Naive thymus-derived CD4-positive, alpha-beta T cell (primary cell): ENCODE measurements at regions not wholly inside any gene's neighbourhood (a gene's known extent, or its start where the extent isn't known, plus 50 kb on each side); places are given as distances from the start of the nearest gene placed in this dataset.

ENCODE experiments used
- ATAC-seq: fragments of 150-1000 bp; cut with Tn5 transposase; 2 replicates; pipeline ENCODE4 v1.10.0; 2021; ENCODE audit warnings: mild to moderate bottlenecking, moderate library complexity
- CTCF ChIA-PET: fragments of 350-600 bp; sonication (Branson Sonifier 250); formaldehyde crosslinking; loops from one replicate; lab custom pipeline; 2021; ENCODE audit warnings: antibody characterized with exemption; lab: Charles Lee
- POLR2A ChIA-PET: fragments of 350-600 bp; sonication (Branson Sonifier 250); formaldehyde crosslinking; loops from one replicate; lab custom pipeline; 2021; ENCODE audit warnings: antibody characterized with exemption, inconsistent platforms; lab: Charles Lee
- DNase-seq, 9 donors: peaks; one replicate each; pipeline versions ENCODE4 v3.0.0 to v3.0.0-alpha.2; 2020 to 2022; ENCODE audit warnings: mixed read lengths in 1 of 9
- H3K27ac ChIP-seq: one replicate; pipeline ENCODE4 v1.7.0; 2013; ENCODE audit warnings: mild to moderate bottlenecking, low read depth, low read length, moderate library complexity
- H3K27me3 ChIP-seq, 2 donors: one replicate each; pipeline ENCODE4 v1.7.0; 2013; ENCODE audit warnings: low read length in 2 of 2, mild to moderate bottlenecking in 2 of 2, moderate library complexity in 2 of 2; ENCODE audit not compliant: control insufficient read depth in 2 of 2, insufficient read depth in 2 of 2
- H3K36me3 ChIP-seq, 3 experiments: 1 replicate in 2 of 3; 2 replicates in 1 of 3; pipeline ENCODE4 v1.7.0; 2013; ENCODE audit warnings: low read length in 3 of 3, mild to moderate bottlenecking in 3 of 3, moderate library complexity in 1 of 3; ENCODE audit not compliant: insufficient read depth in 3 of 3, control insufficient read depth in 2 of 3
- H3K4me1 ChIP-seq, 2 donors: one replicate each; pipeline ENCODE4 v1.7.0; 2013; ENCODE audit warnings: low read length in 2 of 2, mild to moderate bottlenecking in 2 of 2, moderate library complexity in 1 of 2; ENCODE audit not compliant: control insufficient read depth in 2 of 2, insufficient read depth in 2 of 2
- H3K4me3 ChIP-seq: 2 replicates; pipeline ENCODE4 v1.7.0; 2013; ENCODE audit warnings: mild to moderate bottlenecking, low read length
- H3K9me3 ChIP-seq, 3 experiments: 1 replicate in 2 of 3; 2 replicates in 1 of 3; pipeline ENCODE4 v1.7.0; 2013; ENCODE audit warnings: low read length in 3 of 3; ENCODE audit not compliant: control insufficient read depth in 2 of 3
- H3K27ac Mint-ChIP-seq, 9 donors: one replicate each; pipeline ENCODE4 v1.8.0; 2020 to 2022; ENCODE audit warnings: mixed read lengths in 9 of 9, mild to moderate bottlenecking in 8 of 9, moderate library complexity in 5 of 9, inconsistent platforms in 2 of 9
- H3K27me3 Mint-ChIP-seq, 5 donors: one replicate each; pipeline ENCODE4 v1.8.0; 2021 to 2022; ENCODE audit warnings: mixed read lengths in 5 of 5, mild to moderate bottlenecking in 1 of 5
- H3K36me3 Mint-ChIP-seq, 5 donors: one replicate each; pipeline ENCODE4 v1.8.0; 2020 to 2022; ENCODE audit warnings: mixed read lengths in 5 of 5, mild to moderate bottlenecking in 3 of 5, inconsistent platforms in 1 of 5
- H3K4me1 Mint-ChIP-seq, 7 donors: one replicate each; pipeline ENCODE4 v1.8.0; 2020 to 2022; ENCODE audit warnings: mixed read lengths in 7 of 7, mild to moderate bottlenecking in 3 of 7, inconsistent platforms in 1 of 7
- H3K4me3 Mint-ChIP-seq, 10 donors: one replicate each; pipeline ENCODE4 v1.8.0; 2020 to 2022; ENCODE audit warnings: mild to moderate bottlenecking in 10 of 10, mixed read lengths in 10 of 10, moderate library complexity in 6 of 10, inconsistent platforms in 2 of 10
- H3K9me3 Mint-ChIP-seq, 11 donors: one replicate each; pipeline ENCODE4 v1.8.0; 2020 to 2022; ENCODE audit warnings: mixed read lengths in 11 of 11, mild to moderate bottlenecking in 4 of 11, inconsistent platforms in 1 of 11, moderate library complexity in 1 of 11
- intact Hi-C, 2 donors: fragments of 100-400 bp; cut with micrococcal nuclease; formaldehyde crosslinking; loops; one replicate each; pipeline ENCODE4 v1.15.1; 2023

GRCh38 chrY:8494396-8494795, 842.9 kb upstream of the TSPY4 start:
- ChIA-PET CTCF (no interaction called here), POLR2A (no interaction called here)
- no peaks in the 10 kb centered on the region for H3K27me3 Mint-ChIP-seq
- Histone ChIP-seq H3K27me3 (no peaks in the 10 kb centered on the region), H3K9me3 (no peaks in the 10 kb centered on the region), H3K4me3 (no peak overlapping the region), H3K27ac (no peak overlapping the region), H3K4me1 (no peaks in the 10 kb centered on the region), H3K36me3 (no peaks in the 10 kb centered on the region)
- no peaks in the 10 kb centered on the region for H3K4me1 Mint-ChIP-seq
- no peaks in the 10 kb centered on the region for H3K9me3 Mint-ChIP-seq
- no peak overlapping the region for H3K27ac Mint-ChIP-seq
- ATAC-seq, result no peak
- no peaks in the 10 kb centered on the region for H3K36me3 Mint-ChIP-seq
- H3K4me3 Mint-ChIP-seq, result no peak overlapping the region
- intact Hi-C loops, result no loop called here
- DNase-seq, result no peak

- Histone ChIP-seq H3K4me3 (no peak overlapping the region), H3K36me3 (no peaks in the 10 kb centered on the region), H3K9me3 (no peaks in the 10 kb centered on the region), H3K4me1 (no peaks in the 10 kb centered on the region), H3K27ac (no peak overlapping the region), H3K27me3 (no peaks in the 10 kb centered on the region)
- no peaks in the 10 kb centered on the region for H3K4me1 Mint-ChIP-seq
- no peak overlapping the region for H3K4me3 Mint-ChIP-seq
- H3K27me3 Mint-ChIP-seq, result no peaks in the 10 kb centered on the region
- no peaks in the 10 kb centered on the region for H3K9me3 Mint-ChIP-seq
- H3K27ac Mint-ChIP-seq, result no peak overlapping the region
- ChIA-PET POLR2A (no interaction called here), CTCF (no interaction called here)
- DNase-seq (no peak), ATAC-seq (no peak)
- intact Hi-C loops, result no loop called here
- H3K36me3 Mint-ChIP-seq, result no peaks in the 10 kb centered on the region
These were observed 842.0 kb upstream of the TSPY4 start for GRCh38 chrY:8495243-8495642.

GRCh38 chrY:8500888-8501287, 836.4 kb upstream of the TSPY4 start:
- intact Hi-C loops, result no loop called here
- Mint-ChIP-seq H3K4me1 (no peaks in the 10 kb centered on the region), H3K27ac (no peak overlapping the region), H3K4me3 (no peak overlapping the region), H3K36me3 (no peaks in the 10 kb centered on the region), H3K27me3 (no peaks in the 10 kb centered on the region), H3K9me3 (no peaks in the 10 kb centered on the region)
- Histone ChIP-seq H3K27me3 (no peaks in the 10 kb centered on the region), H3K4me1 (no peaks in the 10 kb centered on the region), H3K27ac (no peak overlapping the region), H3K9me3 (no peaks in the 10 kb centered on the region), H3K4me3 (no peak overlapping the region), H3K36me3 (no peaks in the 10 kb centered on the region)
- no peak for ATAC-seq
- DNase-seq, result no peak
- CTCF ChIA-PET, result no interaction called here
- POLR2A ChIA-PET, result no interaction called here

DNA sequence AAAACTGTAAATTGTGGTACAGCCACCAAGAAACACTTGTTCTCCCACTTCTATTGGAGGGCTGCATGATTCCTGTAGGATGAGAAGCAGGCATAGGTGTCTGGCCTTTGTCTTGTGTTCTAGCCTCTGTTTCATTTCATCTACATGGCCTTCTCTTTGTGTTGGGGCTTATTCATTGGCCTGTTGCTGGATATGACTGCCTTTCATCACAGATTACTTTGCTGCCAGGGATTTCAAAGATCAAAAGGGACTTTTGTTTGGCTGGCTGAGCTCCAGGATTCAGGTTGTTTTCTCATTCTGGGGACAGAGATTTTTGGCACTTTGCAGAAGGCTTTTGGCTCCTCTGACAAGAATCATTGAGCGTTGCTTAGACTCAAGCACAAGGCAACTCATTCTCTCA, 803.8 kb upstream of the TSPY4 start:
- H3K4me1 Mint-ChIP-seq, result no peaks in the 10 kb centered on the region
- DNase-seq (no peak), ATAC-seq (no peak)
- POLR2A ChIA-PET, result no interaction called here
- no peaks in the 10 kb centered on the region for H3K27me3 Mint-ChIP-seq
- Histone ChIP-seq H3K9me3 (no peaks in the 10 kb centered on the region), H3K4me1 (no peaks in the 10 kb centered on the region), H3K27ac (no peak overlapping the region), H3K36me3 (no peaks in the 10 kb centered on the region), H3K27me3 (no peaks in the 10 kb centered on the region), H3K4me3 (no peak overlapping the region)
- H3K36me3 Mint-ChIP-seq, result no peaks in the 10 kb centered on the region
- intact Hi-C loops, result no loop called here
- H3K4me3 Mint-ChIP-seq, result no peak overlapping the region
- no peak overlapping the region for H3K27ac Mint-ChIP-seq
- CTCF ChIA-PET, result no interaction called here
- H3K9me3 Mint-ChIP-seq, result no peaks in the 10 kb centered on the region

DNA sequence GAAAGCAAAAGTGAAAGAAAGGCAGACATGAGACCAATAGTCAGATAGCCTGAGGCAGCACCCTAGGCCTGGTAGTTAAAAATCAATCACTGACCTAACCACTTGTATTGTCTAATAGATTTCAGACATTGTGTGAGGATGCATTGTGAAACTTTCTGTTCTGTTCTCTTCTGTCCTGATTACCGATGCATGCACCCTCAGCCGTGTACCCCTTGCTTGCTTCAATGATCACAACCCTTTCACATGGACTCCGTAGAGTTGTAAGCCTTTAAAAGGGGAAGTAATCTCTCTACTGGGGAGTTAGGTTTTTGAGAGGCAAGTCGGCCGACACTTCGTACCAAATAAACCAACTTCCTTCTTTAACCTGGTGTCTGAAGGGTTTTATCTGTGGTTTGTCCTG, 801.6 kb upstream of the TSPY4 start:
- Histone ChIP-seq H3K4me1 (no peaks in the 10 kb centered on the region), H3K27me3 (no peaks in the 10 kb centered on the region), H3K27ac (no peak overlapping the region), H3K9me3 (no peaks in the 10 kb centered on the region), H3K4me3 (no peak overlapping the region), H3K36me3 (no peaks in the 10 kb centered on the region)
- H3K9me3 Mint-ChIP-seq, result no peaks in the 10 kb centered on the region
- POLR2A ChIA-PET, result no interaction called here
- no peak for DNase-seq
- intact Hi-C loops, result no loop called here
- CTCF ChIA-PET, result no interaction called here
- no peak overlapping the region for H3K27ac Mint-ChIP-seq
- H3K27me3 Mint-ChIP-seq, result no peaks in the 10 kb centered on the region
- no peaks in the 10 kb centered on the region for H3K4me1 Mint-ChIP-seq
- no peak overlapping the region for H3K4me3 Mint-ChIP-seq
- no peak for ATAC-seq
- no peaks in the 10 kb centered on the region for H3K36me3 Mint-ChIP-seq

GRCh38 chrY:8536277-8536676, 801.0 kb upstream of the TSPY4 start:
- H3K27me3 ChIP-seq, result no peaks in the 10 kb centered on the region
- Mint-ChIP-seq H3K36me3 (no peaks in the 10 kb centered on the region), H3K9me3 (no peaks in the 10 kb centered on the region), H3K4me1 (no peaks in the 10 kb centered on the region), H3K27ac (no peak overlapping the region), H3K4me3 (no peak overlapping the region), H3K27me3 (no peaks in the 10 kb centered on the region)
- H3K9me3 ChIP-seq, result no peaks in the 10 kb centered on the region
- ATAC-seq, result no peak
- H3K36me3 ChIP-seq, result no peaks in the 10 kb centered on the region
- DNase-seq, result no peak
- intact Hi-C loops, result no loop called here
- no peak overlapping the region for H3K4me3 ChIP-seq
- ChIA-PET CTCF (no interaction called here), POLR2A (no interaction called here)
- no peak overlapping the region for H3K27ac ChIP-seq
- no peaks in the 10 kb centered on the region for H3K4me1 ChIP-seq

GRCh38 chrY:8541306-8541705, 796.0 kb upstream of the TSPY4 start:
- H3K4me1 Mint-ChIP-seq, result no peaks in the 10 kb centered on the region
- no peak overlapping the region for H3K4me3 ChIP-seq
- no peaks in the 10 kb centered on the region for H3K27me3 ChIP-seq
- DNase-seq, result no peak
- H3K36me3 ChIP-seq, result no peaks in the 10 kb centered on the region
- no peaks in the 10 kb centered on the region for H3K9me3 ChIP-seq
- H3K4me3 Mint-ChIP-seq, result no peak overlapping the region
- ATAC-seq, result no peak
- CTCF ChIA-PET, result no interaction called here
- H3K27ac Mint-ChIP-seq, result no peak overlapping the region
- no peaks in the 10 kb centered on the region for H3K4me1 ChIP-seq
- POLR2A ChIA-PET, result no interaction called here
- no peaks in the 10 kb centered on the region for H3K36me3 Mint-ChIP-seq
- H3K27ac ChIP-seq, result no peak overlapping the region
- H3K9me3 Mint-ChIP-seq, result no peaks in the 10 kb centered on the region
- H3K27me3 Mint-ChIP-seq, result no peaks in the 10 kb centered on the region
- intact Hi-C loops, result no loop called here
